BJ (cell line): ENCODE measurements at regions not wholly inside any gene's neighbourhood (a gene's known extent, or its start where the extent isn't known, plus 50 kb on each side); places are given as distances from the start of the nearest gene placed in this dataset.

Experiments used
- CTCF ChIA-PET: fragments of 350-600 bp; formaldehyde crosslinking; extraction: SDS; loops from one replicate; lab custom pipeline; 2021; ENCODE audit warnings: antibody characterized with exemption, inconsistent platforms; lab: Yijun Ruan, JAX
- POLR2A ChIA-PET: fragments of 300-600 bp; sonication (Branson Sonifier 250); formaldehyde crosslinking; extraction: SDS; loops from one replicate; lab custom pipeline; 2021; ENCODE audit warnings: antibody characterized with exemption; lab: Charles Lee
- DNase-seq: peaks from one replicate; pipeline ENCODE4 v3.0.0-alpha.2; 2011; ENCODE audit warnings: low read depth
- H3K27me3 ChIP-seq: 2 replicates; pipeline ENCODE4 v1.6.0; 2011; ENCODE audit warnings: low read length; ENCODE audit not compliant: control insufficient read depth, insufficient read depth
- H3K36me3 ChIP-seq: 2 replicates; pipeline ENCODE4 v1.5.1; 2011; ENCODE audit warnings: low read length; ENCODE audit not compliant: control insufficient read depth, insufficient read depth
- H3K4me3 ChIP-seq: 2 replicates; pipeline ENCODE4 v1.5.1; 2011; ENCODE audit warnings: low read depth, mild to moderate bottlenecking, control low read depth, low read length
- TF ChIP-seq, protein P1 (sequence below): IDR thresholded peaks from 2 replicates; pipeline ENCODE4 v1.5.1; 2011; ENCODE audit warnings: low read depth, mild to moderate bottlenecking, control low read depth, inconsistent platforms, low read length, moderate library complexity; ENCODE audit not compliant: insufficient read depth

DNA sequence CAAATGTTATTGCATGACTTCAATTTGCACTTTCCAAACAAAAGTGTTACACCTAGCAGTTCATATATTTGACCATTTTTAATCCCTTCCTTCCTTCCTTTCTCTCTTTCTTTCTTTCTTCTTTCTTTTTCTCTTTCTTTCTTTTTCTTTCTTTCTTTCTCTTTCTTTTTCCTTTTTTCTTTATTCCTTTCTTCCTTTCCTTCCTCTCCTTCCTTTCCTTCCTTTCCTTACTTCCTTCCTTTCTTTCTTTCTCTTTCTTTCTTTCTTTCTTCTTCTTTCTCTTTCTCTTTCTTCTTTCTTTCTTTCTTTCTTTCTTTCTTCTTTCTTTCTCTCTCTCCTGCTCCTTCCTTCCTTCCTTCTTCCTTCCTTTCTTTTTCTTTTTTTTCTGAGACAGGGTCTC is 146.7 kb upstream of the ALKAL2 start:
- no peak for DNase-seq
- ChIA-PET CTCF (no interaction called here), POLR2A (no interaction called here)
- Histone ChIP-seq H3K27me3 (no peaks in the 10 kb centered on the region), H3K36me3 (no peaks in the 10 kb centered on the region), H3K4me3 (no peak overlapping the region)
- TF ChIP-seq, protein P1, sequence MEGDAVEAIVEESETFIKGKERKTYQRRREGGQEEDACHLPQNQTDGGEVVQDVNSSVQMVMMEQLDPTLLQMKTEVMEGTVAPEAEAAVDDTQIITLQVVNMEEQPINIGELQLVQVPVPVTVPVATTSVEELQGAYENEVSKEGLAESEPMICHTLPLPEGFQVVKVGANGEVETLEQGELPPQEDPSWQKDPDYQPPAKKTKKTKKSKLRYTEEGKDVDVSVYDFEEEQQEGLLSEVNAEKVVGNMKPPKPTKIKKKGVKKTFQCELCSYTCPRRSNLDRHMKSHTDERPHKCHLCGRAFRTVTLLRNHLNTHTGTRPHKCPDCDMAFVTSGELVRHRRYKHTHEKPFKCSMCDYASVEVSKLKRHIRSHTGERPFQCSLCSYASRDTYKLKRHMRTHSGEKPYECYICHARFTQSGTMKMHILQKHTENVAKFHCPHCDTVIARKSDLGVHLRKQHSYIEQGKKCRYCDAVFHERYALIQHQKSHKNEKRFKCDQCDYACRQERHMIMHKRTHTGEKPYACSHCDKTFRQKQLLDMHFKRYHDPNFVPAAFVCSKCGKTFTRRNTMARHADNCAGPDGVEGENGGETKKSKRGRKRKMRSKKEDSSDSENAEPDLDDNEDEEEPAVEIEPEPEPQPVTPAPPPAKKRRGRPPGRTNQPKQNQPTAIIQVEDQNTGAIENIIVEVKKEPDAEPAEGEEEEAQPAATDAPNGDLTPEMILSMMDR, result no peak

DNA sequence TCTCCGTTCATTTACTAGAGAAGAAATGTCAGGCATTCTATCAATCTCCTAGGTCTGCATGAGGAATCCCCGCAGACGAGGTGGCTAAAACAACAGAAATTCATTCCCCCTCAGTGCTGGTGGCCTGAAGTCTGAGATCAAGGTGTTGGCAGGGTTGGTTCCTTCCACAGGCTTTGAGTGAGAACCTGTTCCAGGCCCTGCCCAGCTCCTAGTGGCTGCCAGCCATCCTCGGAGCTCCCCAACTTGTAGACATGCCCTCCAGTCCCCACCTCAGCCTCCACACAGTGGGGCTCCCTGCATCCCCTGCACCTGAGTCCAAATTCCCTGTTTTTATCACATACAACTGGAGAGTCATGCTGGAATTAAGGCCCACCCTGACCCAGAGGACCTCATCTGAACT is 145.3 kb upstream of the ALKAL2 start:
- CTCF ChIA-PET, result no interaction called here
- H3K27me3 ChIP-seq, result no peaks in the 10 kb centered on the region
- H3K36me3 ChIP-seq, result no peaks in the 10 kb centered on the region
- H3K4me3 ChIP-seq, result no peak overlapping the region
- DNase-seq, result no peak
- TF ChIP-seq, protein P1, result no peak
- POLR2A ChIA-PET, result no interaction called here

DNA sequence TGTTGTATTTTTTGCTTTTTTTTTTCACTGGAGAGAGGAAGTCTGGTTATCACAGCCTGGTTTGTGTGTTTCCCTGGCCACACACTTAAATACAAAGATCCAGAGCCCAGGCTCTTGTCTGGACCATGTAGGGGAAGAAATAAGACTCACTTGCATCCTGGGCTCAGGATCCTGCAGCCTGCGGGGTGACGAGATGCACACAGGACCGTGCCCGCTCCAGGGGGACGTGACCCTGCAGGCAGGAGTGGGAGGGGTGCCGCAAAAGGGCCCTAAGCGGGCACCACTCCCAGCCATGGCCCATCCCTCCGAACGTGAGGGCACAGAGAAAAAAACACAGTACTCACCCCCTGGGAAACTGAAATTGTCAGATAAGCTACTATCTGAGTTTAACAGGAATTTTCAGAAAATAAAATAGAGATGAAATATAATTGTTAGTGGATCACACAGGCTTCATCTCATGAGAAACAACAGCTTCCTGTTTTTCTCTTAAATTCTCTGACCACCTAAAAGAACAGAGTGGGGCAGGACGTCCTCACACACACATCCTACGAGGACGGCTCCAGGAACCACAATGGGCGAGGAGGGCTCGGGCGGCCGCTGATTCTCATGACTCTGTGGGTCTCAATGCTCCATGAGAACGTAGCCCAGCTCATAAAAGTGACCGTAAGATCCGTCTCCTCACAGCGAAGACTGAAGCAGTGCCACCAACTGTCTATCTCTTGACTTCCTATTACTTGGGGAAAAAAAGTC is 142.6 kb upstream of the ALKAL2 start:
- TF ChIP-seq, protein P1, result no peak
- ChIA-PET POLR2A (no interaction called here), CTCF (no interaction called here)
- Histone ChIP-seq H3K36me3 (no peaks in the 10 kb centered on the region), H3K4me3 (no peak overlapping the region), H3K27me3 (no peaks in the 10 kb centered on the region)
- no peak for DNase-seq

DNA sequence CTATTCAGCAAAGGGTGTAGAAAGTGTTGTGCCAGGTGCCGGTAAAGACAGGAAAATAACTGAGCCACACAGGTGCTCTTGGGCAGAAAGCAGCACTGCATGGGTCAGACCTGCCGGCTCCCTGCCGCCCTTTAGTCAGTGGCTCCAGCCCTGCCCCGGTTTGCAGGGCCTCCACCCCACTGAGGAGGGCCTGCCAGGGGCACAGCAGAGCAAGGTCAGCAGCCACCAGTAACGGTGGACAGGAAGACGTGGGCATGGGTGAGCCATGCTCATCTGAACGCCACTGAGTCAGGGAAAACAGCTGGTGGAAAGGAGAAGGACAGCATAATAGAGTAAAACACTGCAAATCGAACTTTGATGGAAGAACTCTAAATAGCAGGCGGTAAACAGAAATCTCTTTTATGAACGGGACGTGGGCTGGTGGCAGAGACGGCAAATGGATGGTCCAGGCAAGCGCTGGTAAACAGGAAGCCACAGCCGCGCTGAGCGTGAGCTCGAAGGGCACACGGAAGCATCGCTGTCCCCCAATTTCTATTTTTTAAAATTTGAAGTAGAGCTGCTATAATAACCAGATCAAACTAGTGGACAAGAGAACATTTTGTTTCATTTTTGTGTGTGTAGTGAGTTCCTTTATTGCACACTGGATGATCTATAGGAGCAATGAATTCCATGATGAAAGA is 141.8 kb upstream of the ALKAL2 start:
- Histone ChIP-seq H3K27me3 (no peaks in the 10 kb centered on the region), H3K4me3 (no peak overlapping the region), H3K36me3 (no peaks in the 10 kb centered on the region)
- ChIA-PET POLR2A (no interaction called here), CTCF (no interaction called here)
- DNase-seq, result no peak
- TF ChIP-seq, protein P1, result no peak

DNA sequence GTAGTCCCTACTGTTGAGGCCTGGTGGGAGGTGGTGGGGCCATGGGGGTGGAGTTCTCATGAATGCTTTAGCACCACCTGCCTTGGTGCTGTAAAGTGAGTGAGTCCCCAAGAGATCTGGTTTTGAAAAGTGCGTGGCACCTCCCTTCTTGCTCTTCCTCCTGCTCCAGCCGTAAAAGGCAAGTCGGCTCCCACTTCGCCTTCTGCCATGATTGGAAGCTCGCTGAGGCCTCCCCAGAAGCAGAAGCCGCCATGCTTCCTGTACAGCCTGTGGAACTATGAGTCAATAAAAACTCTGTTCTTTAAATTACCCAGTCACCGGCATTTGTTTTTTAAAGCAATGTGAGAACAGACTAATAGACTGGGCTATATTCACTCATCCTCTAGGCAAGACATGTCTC is 141.3 kb upstream of the ALKAL2 start:
- H3K36me3 ChIP-seq, result no peaks in the 10 kb centered on the region
- no peak overlapping the region for H3K4me3 ChIP-seq
- ChIA-PET CTCF (no interaction called here), POLR2A (no interaction called here)
- TF ChIP-seq, protein P1, result no peak
- H3K27me3 ChIP-seq, result no peaks in the 10 kb centered on the region
- DNase-seq, result no peak
